Gastrocnemius medialis (tissue), 4 donors: ENCODE measurements at regions not wholly inside any gene's neighbourhood (a gene's known extent, or its start where the extent isn't known, plus 50 kb on each side); places are given as distances from the start of the nearest gene placed in this dataset.

Experiments
- POLR2A ChIP-seq, 2 donors: fragments of 450-650 bp; IDR thresholded peaks; one replicate each; pipeline ENCODE4 v1.6.1; 2017; ENCODE audit warnings: antibody characterized with exemption in 2 of 2, mild to moderate bottlenecking in 2 of 2, moderate library complexity in 2 of 2
- TF ChIP-seq, protein P1 (sequence below), 5 experiments: fragments of 450-650 bp in 3 of 5; fragments of 200-600 bp in 2 of 5; sonication (generic) in 2 of 5; IDR thresholded peaks in 4 of 5; conservative IDR thresholded peaks in 1 of 5; 1 replicate in 4 of 5; 2 replicates in 1 of 5; pipeline ENCODE4 v1.5.1; 2016 to 2019; ENCODE audit warnings: antibody characterized with exemption in 5 of 5, mild to moderate bottlenecking in 3 of 5, moderate library complexity in 3 of 5

DNA sequence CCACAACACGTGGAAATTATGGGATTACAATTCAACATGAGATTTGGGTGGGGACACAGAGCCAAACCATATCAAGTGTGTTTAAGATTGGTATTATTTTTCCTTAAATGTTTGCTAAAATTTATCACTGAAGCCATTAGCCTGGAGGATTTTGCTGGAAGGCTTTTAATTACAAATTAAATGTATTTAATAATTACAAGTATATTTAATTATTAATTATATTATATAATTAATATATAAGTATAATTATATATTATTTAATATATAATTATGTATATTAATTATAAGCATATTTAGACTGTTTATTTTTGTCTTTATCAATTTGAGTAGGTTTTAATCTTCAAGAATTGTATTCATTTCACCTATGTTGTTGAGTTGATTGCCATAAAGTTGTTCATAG is 427.4 kb upstream of the FLRT2 start:
- TF ChIP-seq, protein P1, sequence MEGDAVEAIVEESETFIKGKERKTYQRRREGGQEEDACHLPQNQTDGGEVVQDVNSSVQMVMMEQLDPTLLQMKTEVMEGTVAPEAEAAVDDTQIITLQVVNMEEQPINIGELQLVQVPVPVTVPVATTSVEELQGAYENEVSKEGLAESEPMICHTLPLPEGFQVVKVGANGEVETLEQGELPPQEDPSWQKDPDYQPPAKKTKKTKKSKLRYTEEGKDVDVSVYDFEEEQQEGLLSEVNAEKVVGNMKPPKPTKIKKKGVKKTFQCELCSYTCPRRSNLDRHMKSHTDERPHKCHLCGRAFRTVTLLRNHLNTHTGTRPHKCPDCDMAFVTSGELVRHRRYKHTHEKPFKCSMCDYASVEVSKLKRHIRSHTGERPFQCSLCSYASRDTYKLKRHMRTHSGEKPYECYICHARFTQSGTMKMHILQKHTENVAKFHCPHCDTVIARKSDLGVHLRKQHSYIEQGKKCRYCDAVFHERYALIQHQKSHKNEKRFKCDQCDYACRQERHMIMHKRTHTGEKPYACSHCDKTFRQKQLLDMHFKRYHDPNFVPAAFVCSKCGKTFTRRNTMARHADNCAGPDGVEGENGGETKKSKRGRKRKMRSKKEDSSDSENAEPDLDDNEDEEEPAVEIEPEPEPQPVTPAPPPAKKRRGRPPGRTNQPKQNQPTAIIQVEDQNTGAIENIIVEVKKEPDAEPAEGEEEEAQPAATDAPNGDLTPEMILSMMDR (IDR thresholded peaks at IDR 0.05 in 4 of 5, conservative IDR thresholded peaks at IDR 0.05 in 1 of 5), result no peak
- TF ChIP-seq POLR2A (IDR thresholded peaks at IDR 0.05), result no peak
